Upper lobe of left lung (tissue), 4 donors: ENCODE measurements at regions not wholly inside any gene's neighbourhood (a gene's known extent, or its start where the extent isn't known, plus 50 kb on each side); places are given as distances from the start of the nearest gene placed in this dataset.

ENCODE experiments used
- CTCF ChIP-seq, 6 experiments: fragments of 450-650 bp in 4 of 6; fragments of 200-600 bp in 2 of 6; sonication (generic) in 2 of 6; IDR thresholded peaks; one replicate each; pipeline ENCODE4 v1.5.1; 2016 to 2019; ENCODE audit warnings: antibody characterized with exemption in 6 of 6
- EP300 ChIP-seq, 4 donors: sonication (generic); formaldehyde crosslinking; IDR thresholded peaks; one replicate each; pipeline ENCODE4 v1.5.1; 2017; ENCODE audit warnings: antibody characterized with exemption in 4 of 4, control low read depth in 2 of 4

GRCh38 chr22:47250995-47251765 lies 488.7 kb downstream of the TBC1D22A start:
- no peak for TF ChIP-seq EP300 (IDR thresholded peaks at IDR 0.05)
- TF ChIP-seq CTCF (IDR thresholded peaks at IDR 0.05) = no peak
